GM12875 (cell line): ENCODE measurements at regions not wholly inside any gene's neighbourhood (a gene's known extent, or its start where the extent isn't known, plus 50 kb on each side); places are given as distances from the start of the nearest gene placed in this dataset.

Source experiments
- H3K4me3 ChIP-seq: one replicate; pipeline ENCODE4 v1.5.1; 2011; ENCODE audit warnings: low read depth, low read length, control low read depth
- CTCF ChIP-seq: IDR thresholded peaks from 2 replicates; pipeline ENCODE4 v1.5.1; 2011; ENCODE audit warnings: low read depth, mild to moderate bottlenecking, control low read depth, inconsistent platforms, low read length, moderate library complexity, borderline replicate concordance; ENCODE audit not compliant: insufficient read depth

GRCh38 chr6:101102702-101103101, 221.6 kb upstream of the ASCC3 start:
- no peak for TF ChIP-seq CTCF
- no peak overlapping the region for H3K4me3 ChIP-seq

GRCh38 chr6:101108286-101108685, 227.2 kb upstream of the ASCC3 start:
- no peak overlapping the region for H3K4me3 ChIP-seq
- TF ChIP-seq CTCF = no peak

- TF ChIP-seq CTCF = no peak
- H3K4me3 ChIP-seq = no peak overlapping the region
These were observed 229.7 kb upstream of the ASCC3 start for GRCh38 chr6:101110814-101111213.

DNA sequence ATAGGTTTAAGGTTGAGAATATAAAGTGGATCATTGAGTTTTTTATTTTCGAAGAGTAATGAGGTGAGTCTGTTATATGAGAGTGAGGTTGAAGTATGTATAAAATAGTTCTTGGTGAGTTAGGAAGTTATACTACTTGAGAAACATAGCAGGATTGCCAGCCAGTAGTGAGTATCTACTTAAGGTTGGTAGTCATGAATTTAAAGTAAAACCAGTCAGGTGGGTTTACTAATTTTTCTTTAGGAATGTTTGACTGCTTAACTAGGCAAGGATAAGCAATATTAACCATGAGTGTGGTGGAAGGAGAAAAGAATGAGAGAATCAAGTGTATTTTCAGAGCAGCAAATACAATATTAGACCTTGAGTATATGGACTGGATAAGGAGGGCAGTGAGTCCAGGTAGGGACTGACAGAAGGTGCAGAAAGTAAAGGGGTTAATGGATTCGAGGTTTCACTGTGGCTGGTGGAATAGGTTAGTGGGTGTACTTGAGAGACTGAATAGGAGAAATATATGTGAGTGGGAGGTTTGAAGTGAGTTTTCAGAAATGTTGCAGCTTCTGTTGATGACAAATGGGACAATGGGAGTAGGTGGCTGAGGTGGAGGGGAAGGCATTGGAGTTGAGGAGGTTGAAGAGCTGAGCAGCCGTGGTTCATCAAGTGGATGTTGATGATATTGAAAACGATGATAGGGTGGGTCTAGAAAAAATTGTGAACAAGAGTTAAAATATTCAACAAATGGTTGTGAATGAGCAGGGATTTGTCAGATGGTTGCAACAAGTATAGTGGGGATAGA, 232.5 kb upstream of the ASCC3 start:
- no peak for TF ChIP-seq CTCF
- H3K4me3 ChIP-seq = no peak overlapping the region

DNA sequence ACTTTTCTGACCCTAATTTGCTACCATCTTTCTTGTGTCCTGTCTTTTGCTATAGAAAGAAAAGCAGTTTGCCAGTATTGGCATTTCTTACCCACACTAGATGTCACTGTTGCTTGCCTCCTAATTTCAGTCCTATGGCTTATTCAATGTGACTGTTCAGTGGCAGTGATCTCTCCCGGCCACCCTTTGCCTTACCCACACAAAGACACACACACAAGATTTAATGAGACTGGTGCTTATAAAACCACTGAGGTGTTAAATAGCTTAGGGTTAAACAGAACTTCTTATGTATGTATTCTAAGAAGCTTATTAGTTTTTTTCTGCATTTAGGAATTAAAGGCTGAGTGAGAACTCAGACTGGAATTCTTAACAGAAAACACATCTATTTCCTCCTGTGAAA, 233.6 kb upstream of the ASCC3 start:
- no peak for TF ChIP-seq CTCF
- no peak overlapping the region for H3K4me3 ChIP-seq

DNA sequence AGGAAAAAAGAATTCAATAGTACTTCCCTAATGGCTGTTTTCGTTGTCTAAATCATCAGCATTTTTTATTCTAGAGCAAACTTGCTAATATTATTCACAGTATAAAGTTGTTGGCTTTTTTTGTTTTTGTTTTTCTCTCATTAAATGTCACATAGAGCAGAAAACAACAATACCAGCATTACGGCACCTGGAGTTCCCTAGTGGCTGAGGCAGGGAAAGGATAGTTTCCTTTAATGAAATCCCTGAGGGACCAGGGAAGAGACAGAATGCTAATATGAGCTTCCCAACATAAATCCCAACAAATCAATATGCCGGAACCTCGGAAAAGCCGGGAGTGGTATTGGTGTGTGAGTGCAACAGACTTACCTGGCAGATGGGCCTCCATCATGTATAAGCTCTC, 235.2 kb upstream of the ASCC3 start:
- no peak for TF ChIP-seq CTCF
- no peak overlapping the region for H3K4me3 ChIP-seq

GRCh38 chr6:101117393-101118135, 236.4 kb upstream of the ASCC3 start:
- TF ChIP-seq CTCF = no peak
- no peak overlapping the region for H3K4me3 ChIP-seq
